Left hindlimb (tissue), 1 donor: ENCODE measurements at regions not wholly inside any gene's neighbourhood (a gene's known extent, or its start where the extent isn't known, plus 50 kb on each side); places are given as distances from the start of the nearest gene placed in this dataset.
"Not testable (repeated sequence)": the region's sequence is repeated elsewhere in the genome, so short reads cannot be mapped to it uniquely, and the experiment has no call there.

Experiments used
- DNase-seq: peaks from one replicate; pipeline ENCODE4 v3.0.0-alpha.2; 2018

DNA sequence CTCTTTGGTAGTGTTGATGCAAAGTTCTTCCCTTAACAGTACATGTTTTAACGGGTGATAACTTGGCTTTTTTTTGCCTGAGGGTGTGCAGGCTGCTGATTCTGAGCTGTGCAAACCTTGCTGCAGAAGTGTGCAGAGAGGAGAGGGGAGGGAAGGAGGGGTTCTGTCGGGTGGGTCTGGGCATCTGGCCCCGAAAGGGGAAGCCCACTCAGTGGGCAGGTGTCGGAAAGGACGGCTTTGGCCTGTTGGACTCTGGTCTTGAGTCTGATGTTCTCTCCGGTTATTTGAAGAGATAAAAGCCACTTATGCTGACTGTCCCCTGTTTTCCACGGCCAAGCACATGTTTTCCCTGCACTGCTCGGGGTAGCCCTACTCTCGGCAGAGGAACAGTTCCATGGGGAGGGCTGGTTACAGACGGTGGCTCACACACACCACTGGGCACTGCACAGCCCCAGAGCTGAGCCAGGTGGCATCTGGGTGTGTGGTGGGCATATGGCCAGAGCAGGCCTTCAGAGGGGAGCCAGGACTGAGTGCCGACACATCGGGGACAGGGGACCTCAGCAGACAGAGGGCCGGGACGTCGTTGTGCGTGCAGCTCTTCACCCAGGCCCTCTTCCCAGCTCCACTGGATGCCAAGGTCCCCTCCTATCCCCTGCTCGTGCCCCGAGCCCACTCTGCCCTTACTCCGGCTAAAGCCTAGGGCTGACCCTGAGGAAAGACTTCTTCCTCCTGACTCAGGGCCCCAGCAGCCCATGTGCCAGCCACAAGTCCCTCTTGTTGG lies 93.2 kb downstream of the TEX29 start:
- no peak for DNase-seq

DNA sequence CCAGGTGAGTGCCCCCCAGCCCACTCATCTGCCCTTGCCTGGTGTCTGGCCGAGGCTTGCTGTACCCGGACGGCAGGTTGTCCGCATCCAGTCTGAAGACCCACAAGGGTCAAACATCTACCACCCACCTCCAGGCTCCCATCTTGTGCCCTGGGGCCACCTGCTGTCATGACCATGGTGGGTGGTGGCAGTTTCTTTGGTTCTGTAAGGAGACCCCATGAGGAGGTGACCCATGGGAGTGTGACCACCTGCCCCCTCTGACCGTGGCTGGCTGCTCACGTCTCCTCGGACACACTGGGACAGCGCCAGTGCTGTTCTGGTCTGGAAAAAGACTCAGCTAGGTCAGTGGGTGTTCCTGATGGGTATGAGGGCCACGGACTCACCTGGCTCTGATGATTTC lies 93.9 kb downstream of the TEX29 start:
- no peak for DNase-seq

DNA sequence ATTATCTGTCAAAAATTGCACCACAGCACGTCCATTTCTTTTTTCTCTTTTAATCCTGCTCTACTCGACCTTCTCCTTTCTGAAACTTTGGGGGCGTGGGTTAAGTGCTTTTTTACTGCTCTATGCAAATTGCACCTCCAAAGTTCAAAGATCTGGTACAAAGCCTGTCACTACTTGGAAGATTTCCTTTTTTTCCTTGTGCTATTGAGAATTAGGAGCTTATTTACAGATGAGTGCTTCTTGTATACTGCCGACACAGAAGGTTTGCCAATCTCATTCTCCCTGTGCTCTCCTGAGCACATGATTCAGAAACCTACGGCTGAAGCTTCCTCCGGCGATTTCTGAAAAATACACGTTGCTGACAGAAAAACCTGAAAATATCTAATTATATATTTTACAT lies 94.8 kb downstream of the TEX29 start:
- DNase-seq: no peak

DNA sequence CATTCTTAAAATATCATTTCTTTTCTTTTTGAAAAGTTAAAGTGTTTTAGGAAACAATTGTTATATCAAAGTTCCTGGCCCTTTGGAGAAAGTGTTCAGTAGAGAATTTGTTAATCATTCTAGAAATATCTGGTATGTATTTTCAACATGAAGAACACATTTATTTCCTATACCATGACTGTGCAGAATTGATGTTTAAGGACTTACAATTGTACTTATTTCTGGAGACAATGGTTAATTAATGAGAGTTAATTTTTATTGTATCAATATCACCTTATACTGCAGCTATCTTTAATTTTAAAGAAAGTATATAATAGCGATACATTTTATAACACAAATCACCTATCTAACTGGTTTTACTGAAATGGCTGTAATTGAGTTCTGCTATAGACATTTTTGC lies 95.3 kb downstream of the TEX29 start:
- DNase-seq: no peak

DNA sequence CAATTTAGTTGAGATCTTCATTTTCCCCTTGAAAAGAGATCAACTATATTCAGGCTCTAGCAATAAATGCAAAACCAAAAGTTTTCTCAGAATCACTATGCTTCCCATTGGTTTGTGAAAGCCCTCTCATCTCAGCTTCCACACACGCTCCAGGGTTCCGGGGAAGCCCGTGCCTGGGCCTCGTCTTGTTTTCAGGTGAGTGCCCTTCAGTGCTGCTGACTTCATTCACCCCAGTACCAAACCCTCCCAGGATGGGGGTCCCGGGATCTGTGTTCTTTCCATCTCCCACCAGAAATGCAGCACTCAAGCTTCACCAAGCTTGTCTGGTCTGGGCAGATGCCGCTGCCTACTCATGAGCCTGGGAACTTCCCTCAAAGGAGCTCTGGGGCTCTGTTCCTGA lies 97.7 kb downstream of the TEX29 start:
- no peak for DNase-seq

DNA sequence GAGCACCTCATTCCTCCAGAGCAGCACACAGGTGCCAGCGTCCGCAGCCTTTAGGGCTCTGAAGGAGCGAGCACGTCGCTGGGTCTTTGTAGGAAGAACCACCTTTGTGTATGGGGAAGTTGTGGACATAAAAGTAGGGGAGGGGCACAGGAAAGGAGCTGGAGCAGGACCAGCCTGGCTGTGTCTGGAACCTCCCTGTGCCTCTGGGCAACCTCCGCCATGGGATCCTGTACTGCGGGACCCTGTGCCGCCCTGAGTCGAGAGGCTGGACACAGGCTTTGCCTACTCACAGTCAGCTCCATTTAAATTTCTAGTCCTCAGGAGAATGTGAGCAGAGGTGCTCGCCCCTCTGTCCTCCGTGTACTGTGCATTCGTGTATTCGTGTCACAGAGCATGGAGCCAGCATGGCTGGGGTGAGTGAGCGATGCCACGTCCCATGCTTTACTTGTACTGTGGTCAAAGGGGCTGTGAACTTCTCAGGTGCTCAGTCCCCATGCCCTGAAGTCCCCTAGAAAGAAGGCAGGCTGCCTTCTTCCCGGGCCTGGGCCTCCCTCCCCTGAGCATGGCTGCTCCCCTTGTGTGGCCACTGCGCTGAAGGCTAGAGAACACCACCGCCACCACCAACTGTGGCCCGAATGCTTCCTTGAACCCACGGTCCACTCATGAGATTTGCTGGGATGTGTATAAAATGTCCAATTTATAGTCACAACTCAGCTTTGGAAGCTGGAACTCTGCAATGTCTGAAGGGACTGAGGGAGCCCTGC lies 99.9 kb downstream of the TEX29 start:
- DNase-seq: no peak

DNA sequence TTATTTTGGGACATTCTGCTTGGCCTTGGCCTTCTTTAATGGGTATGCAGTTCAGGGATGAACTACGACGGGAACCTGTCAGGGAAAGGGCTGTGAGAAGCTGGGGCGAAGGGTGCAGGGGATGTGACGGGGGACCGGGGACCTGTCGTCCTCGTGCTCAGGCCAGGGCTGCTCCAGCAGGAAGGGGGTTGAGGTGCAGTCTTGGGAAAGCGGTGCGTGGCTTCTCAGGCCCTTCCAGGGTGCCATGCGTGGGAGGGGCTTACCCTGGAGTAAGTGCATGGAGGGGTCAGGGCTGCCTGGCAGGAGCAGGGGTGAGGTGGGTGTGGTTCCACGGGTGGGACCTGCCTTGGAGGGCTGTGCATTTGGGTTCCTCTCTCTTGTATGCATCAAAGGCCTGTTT lies 100.8 kb downstream of the TEX29 start:
- DNase-seq: no peak

DNA sequence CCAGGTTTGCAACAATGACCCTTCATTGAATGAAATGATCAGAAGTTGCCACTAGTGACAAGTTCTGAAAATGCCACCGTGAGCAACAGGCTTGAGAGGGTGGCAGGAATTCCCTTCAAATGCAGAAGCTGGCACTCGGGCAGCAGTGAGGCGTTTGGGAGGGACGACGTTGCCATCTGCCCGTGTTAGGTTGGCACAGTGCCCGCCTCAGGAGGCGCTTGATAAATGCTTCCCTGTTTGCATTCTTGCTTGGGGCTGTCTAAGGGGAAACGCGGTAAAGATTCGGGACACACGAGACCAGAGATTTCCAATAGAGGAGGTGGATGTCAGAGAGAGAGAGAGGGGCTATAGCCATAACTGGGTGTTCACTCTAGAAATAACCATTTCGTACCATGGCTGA lies 101.9 kb downstream of the TEX29 start:
- DNase-seq: no peak

DNA sequence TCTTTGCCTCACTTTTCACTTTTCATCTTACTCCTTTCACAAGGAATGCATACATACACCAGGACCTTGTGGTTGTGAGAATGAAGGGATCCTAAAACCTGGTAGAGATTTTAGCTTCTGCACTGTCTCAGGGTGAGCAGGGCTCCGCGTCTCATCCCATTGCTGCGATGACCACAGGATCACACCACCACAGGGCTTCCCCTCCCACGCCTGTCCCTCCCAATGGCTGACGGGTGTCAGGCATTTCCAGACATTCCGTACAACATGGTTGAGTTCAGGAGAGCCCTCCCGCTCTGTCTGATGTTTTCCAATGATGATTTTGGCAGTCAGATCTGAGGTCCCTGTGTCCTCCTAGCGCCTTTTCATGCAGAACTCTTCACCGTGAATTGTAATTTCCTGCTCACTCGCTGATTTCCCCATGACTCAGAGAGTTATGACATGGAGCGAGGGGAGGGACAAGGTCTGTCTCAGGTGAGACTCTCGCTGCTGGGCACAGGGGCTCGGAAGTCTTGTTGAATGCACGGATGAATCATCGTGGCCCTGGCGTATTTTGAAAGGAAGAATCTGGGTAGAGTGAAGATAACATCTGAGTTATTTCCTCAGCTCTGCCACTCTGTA lies 102.8 kb downstream of the TEX29 start:
- no peak for DNase-seq

DNA sequence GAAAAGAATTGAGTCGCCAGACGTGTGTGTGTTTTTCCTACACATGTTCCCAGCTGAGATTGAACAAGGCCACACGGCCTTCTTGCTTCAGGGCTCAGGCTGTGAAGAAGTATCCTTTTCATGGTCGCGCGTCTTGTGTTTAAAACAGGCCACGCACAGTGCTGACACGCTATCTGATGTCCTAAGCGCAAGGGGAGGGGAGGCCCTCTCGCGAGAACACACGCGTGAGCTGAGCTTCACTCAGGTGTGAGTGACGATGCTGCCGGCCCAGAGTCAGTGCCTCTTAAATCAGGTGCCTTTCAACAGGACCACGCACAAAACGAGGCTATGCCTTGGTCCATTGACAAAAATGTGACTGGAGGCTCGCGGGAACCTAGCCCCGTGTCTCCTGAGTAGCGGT lies 103.7 kb downstream of the TEX29 start:
- DNase-seq: no peak

DNA sequence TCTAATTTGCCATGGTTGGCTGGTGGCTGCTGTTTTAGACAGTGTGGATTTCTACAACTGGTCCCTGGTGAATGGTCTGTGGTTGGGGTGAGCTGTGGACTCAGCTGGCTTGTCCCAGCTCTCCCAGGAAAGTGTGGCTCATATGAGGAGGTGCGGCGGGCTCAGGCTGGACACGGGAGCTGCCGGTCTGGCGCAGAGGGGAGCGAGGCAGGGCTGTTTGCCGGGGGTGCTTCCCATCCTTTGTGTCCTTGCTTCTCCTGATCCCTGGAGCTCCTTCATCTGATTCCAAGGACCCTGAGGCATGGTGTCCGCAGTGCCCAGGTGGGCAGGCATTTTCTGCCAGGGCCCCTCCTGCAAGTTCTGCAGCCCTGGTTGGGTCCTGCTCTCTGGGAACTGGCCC lies 104.9 kb downstream of the TEX29 start:
- no peak for DNase-seq

DNA sequence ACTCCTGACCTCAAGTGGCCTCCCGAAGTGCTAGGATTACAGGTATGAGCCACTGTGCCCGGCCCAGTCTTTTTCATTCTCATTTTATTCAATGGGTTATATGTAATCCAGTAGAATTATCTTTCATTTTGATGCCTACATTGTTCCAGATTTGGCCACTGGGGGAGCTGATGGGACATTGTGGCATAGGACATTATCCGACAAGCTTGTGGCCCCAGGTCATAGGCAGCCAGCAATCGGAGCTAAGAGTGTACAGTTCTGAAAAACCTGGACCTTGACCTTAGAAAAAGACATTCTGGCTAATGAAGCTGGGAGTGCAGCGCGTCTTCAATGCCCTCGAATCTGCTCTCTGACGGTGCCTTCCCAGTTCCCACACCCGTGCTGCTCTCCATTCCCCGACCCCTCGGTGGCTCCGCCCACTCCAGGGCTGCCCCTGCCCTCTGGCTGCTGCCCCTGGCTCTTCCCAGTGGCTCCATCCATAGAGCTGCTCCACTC lies 108.7 kb downstream of the TEX29 start:
- DNase-seq: no peak

DNA sequence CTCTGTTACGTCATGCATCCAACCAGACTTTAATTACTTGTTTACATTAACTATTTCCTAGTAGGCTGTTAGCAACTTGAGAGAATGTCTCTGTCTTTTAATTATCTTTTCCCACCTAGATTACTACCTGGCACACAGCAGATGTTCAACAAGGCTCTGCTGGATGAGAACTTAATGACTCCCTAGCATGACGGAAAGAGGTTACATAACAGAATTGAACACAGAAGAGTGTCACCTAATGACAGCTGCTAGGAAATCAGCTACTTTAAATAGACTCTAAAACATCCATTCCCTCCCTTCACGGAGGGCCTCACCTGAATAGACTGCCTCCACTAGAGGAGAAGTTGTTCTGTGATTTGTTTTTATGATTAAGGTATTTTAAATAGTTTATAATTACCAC lies 110.8 kb downstream of the TEX29 start:
- DNase-seq: no peak

DNA sequence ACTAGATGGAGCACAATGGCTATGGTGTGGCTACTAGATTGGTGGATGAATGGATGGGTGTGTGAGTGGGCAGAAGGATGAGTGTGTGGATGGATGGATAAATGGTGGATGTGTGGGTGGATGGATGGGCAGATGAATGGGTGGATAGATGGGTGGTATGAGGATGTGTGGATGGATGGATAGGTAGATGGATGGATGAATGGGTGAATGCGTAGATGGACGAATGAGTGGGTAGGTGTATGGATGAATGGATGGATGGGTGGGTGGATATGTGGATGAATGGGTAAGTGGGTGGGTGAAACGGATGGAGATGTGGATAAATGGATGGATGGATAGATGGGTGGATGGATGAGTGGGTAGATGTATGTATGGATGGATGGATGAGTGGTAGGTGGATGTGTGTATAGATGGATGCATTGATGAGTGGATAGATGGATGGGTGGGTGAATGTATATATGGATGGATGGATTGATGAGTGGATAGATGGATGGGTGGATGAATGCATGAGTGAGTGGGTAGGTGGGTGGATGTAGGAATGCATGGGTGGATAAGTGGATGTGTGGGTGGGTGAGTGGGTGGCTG lies 114.2 kb downstream of the TEX29 start:
- DNase-seq: no peak

DNA sequence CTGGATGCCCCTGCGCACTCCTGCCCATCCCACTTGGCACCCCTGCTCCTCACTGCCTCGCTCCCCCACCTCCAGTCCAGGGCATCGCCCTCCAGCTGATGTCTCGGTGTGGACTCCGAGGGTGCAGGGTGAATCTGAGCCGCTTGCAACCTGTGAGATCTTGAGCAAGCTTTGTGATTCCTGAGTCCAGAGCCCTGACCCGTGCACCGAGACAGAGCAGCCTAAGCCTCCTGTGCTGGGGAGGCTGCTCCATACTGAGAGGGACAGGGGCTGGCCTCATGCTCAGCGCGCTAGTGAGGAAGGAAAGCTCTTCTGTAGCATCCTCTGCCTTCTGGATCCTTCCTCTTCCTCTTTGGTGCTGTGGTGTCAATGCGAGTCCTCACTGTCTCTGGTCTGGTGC lies 116.0 kb downstream of the TEX29 start:
- no peak for DNase-seq

DNA sequence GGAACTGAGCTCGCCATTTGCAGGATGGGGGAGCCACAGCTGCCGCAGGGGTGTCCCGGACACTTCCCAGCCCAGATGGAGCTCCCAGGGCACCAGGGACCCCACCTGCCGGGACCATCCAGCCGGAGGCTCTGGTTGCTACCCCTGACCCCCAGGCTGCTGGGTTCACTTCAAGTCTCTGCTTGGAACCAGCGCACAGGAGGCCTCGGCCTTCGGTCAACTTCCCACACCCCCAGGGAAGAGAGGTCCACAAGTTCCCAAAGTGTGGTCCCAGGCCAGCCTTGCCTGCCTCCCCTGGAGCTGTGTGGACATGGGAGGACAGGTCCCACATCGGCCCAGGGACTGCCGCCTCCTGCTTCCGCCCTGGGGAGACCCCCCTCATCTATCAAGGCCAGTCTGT lies 117.0 kb downstream of the TEX29 start:
- no peak for DNase-seq

DNA sequence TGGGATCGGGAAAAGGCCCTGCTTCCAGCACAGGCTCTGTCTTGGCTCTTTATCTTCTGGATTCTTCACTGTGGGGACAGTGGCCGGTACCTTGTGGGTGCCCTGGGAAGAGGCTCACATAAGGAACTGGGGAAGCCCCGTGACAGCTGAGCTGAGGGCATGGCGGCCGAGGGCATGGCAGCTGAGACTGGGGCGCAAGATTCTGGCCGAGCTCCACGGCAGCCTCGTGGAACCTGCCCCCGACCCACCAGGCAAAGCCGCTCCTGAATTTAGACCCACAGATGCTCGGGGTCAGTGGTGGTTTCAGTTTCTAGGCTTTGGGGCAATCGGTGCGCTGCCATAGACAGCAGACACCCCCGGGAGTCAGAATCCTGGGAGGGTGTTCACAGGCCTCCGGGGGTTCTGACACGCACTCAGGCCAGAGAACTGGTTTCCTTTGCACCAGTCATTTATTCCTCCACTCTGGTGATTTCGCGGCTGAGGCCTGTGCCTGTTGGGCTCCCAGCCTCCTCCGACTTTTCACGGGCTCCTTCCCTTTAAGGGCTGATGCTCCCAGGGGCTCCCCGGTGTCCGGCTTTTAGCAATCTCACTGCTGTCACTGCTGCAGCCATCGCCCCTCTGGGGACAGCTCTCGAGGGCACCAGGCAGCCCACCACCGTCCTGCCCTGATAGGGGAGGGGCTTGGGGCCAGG lies 117.6 kb downstream of the TEX29 start:
- DNase-seq: no peak

DNA sequence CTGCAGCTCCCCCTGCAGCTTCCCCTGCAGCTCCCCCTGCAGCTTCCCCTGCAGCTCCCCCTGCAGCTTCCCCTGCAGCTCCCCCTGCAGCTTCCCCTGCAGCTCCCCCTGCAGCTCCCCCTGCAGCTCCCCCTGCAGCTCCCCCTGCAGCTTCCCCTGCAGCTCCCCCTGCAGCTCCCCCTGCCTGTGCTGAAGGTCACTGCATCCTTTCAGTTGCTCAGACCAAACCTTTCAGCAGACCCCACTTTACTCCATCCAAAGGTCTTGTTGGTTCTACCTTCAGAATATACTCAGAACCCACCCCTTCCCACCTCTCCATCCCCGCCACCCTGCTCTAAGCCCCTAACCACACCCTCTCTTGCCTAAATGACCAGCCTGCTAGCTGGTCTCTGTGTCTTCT lies 120.0 kb downstream of the TEX29 start:
- DNase-seq: not testable (repeated sequence)

DNA sequence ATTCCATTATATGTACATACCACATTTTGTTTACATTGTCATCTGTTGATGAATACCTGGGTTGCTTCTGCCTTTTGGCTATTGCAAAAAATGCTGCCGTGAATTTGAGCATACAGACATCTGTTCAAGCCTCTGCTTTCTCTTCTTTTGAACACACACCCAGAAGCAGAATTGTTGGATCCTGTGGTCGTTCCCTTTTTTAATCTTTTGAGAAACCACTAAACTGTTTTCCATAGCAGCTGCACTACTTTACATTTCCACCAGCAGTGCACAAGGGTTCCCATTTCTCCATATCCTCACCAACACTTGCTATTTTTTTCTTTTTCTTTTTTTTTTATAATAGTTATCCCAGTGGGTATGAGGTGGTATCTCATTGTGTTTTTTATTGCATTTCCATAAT lies 123.5 kb downstream of the TEX29 start:
- no peak for DNase-seq

DNA sequence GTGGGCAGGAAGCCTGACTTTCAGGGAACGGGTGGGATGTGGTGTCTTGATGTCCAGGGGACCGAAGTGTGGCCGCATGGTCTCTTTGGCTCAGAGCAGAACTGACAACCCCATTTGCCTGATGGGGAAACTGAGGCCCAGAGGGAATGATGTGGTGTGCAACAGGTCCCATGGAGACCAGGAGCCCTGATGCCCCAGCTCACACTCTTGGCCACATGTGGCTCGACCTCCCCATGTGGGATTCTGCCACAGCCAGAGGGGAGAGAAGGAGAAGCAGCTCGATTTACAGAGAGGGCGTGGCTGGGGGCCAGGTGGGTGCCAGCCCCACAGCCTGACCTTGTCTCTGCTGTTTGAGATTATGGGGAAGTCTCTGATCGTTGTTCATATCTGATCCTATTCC lies 128.1 kb downstream of the TEX29 start:
- no peak for DNase-seq

DNA sequence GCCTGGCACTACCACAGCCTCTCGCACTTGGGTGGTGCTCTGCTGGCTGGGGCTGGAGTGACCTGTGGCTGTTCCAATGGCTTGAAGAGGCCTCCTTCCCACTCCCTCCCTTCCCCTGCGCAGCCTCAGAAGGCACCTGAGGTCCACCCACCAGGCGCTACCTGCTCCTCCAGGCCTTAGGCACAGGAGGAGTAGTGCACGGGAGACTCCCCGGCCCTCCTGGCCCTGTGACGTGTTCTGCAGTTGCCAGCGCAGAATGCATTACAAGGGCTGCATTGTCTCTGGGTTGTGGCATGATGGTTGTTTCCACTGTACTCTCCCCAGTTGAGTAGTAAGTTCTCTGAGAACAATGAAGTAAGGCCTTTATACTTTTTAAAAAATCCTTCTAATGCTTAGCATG lies 128.6 kb downstream of the TEX29 start:
- no peak for DNase-seq

DNA sequence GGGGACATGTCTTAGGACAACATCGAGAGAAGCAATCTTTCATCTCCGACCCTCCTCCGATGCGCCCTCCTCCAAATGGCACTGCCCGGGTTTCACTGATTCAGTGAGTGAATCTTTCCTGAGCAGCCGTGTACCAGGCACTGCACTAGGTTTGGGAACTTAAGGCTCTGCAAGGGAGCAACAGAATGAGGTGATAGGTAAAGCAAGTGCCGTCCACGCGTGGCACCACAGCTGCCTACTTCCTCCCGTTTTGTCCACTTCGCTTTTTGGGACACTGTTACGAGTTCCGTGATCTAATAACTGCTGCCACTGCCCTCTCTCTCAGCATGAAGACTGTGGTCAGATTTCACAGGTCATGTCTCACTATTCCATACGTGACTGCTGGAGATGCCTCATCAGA lies 131.0 kb downstream of the TEX29 start:
- no peak for DNase-seq
